ENCODE measurements at regions not wholly inside any gene's neighbourhood (a gene's known extent, or its start where the extent isn't known, plus 50 kb on each side); places are given as distances from the start of the nearest gene placed in this dataset.
A peak's percentile ranks its signal among the peaks of the same experiment; 100 is the strongest.

DNA sequence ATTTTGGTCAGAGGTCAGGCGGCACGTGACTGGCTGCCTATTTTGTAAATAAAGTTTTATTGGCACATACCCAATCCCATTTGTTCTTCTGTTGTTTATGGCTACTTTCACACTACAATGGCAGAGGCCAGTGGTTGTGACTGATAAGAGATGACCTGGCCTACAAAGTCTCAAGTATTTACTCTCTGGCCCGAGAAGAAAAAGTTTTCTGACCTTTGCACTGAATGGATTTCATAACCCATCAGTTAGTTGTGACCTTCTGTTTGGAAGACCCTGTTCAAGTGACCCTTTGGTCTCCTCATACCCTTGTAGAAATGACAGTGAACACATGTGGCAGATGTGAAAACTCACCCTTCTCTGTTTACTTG is 121.4 kb upstream of the MGAT5 start (continued):
- TF ChIP-seq, protein P1, sequence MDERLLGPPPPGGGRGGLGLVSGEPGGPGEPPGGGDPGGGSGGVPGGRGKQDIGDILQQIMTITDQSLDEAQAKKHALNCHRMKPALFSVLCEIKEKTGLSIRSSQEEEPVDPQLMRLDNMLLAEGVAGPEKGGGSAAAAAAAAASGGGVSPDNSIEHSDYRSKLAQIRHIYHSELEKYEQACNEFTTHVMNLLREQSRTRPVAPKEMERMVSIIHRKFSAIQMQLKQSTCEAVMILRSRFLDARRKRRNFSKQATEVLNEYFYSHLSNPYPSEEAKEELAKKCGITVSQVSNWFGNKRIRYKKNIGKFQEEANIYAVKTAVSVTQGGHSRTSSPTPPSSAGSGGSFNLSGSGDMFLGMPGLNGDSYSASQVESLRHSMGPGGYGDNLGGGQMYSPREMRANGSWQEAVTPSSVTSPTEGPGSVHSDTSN (CRISPR knock-in tag; IDR thresholded peaks at IDR 0.05; ENCODE audit: low read depth) = no peak
- TF ChIP-seq, protein P1 (tag; conservative IDR thresholded peaks at IDR 0.05; ENCODE audit: low read depth) = no peak; the same call in 1 of the 2 replicates
- TF ChIP-seq, protein P2, sequence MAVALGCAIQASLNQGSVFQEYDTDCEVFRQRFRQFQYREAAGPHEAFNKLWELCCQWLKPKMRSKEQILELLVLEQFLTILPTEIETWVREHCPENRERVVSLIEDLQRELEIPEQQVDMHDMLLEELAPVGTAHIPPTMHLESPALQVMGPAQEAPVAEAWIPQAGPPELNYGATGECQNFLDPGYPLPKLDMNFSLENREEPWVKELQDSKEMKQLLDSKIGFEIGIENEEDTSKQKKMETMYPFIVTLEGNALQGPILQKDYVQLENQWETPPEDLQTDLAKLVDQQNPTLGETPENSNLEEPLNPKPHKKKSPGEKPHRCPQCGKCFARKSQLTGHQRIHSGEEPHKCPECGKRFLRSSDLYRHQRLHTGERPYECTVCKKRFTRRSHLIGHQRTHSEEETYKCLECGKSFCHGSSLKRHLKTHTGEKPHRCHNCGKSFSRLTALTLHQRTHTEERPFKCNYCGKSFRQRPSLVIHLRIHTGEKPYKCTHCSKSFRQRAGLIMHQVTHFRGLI (CRISPR knock-in tag; IDR thresholded peaks at IDR 0.05) = no peak
- TF ChIP-seq NUFIP1 (IDR thresholded peaks at IDR 0.05; ENCODE audit: partially characterized antibody) (no peak), ARID2 (IDR thresholded peaks at IDR 0.05) (no peak), ZNF165 (CRISPR knock-in tag; IDR thresholded peaks at IDR 0.05; ENCODE audit: borderline replicate concordance) (no peak), ZNF175 (CRISPR knock-in tag; IDR thresholded peaks at IDR 0.05; ENCODE audit: low read depth) (0 out of 2 replicates have a peak, but pooled peaks have one; percentile 27), KLF1 (tag; IDR thresholded peaks at IDR 0.05) (no peak), L3MBTL2 (IDR thresholded peaks at IDR 0.05) (peak; percentile 52), ZEB2 (IDR thresholded peaks at IDR 0.05) (peak; percentile 55; the same call in 1 of the 2 replicates), TEAD1 (CRISPR knock-in tag; IDR thresholded peaks at IDR 0.05) (no peak), ZNF586 (CRISPR knock-in tag; conservative IDR thresholded peaks at IDR 0.05) (no peak), MIER1 (IDR thresholded peaks at IDR 0.05; ENCODE audit: low read depth) (no peak), ESRRA (IDR thresholded peaks at IDR 0.05; ENCODE audit: borderline replicate concordance, low read depth) (peak; percentile 75), SMARCA4 (IDR thresholded peaks at IDR 0.05) (peak; percentile 56; the same call in 1 of the 2 replicates), ZNF584 (CRISPR knock-in tag; IDR thresholded peaks at IDR 0.05; ENCODE audit: low read depth) (no peak)
- TF ChIP-seq, protein P3, sequence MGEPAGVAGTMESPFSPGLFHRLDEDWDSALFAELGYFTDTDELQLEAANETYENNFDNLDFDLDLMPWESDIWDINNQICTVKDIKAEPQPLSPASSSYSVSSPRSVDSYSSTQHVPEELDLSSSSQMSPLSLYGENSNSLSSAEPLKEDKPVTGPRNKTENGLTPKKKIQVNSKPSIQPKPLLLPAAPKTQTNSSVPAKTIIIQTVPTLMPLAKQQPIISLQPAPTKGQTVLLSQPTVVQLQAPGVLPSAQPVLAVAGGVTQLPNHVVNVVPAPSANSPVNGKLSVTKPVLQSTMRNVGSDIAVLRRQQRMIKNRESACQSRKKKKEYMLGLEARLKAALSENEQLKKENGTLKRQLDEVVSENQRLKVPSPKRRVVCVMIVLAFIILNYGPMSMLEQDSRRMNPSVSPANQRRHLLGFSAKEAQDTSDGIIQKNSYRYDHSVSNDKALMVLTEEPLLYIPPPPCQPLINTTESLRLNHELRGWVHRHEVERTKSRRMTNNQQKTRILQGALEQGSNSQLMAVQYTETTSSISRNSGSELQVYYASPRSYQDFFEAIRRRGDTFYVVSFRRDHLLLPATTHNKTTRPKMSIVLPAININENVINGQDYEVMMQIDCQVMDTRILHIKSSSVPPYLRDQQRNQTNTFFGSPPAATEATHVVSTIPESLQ (CRISPR knock-in tag; IDR thresholded peaks at IDR 0.05) = no peak
- TF ChIP-seq, protein P4, sequence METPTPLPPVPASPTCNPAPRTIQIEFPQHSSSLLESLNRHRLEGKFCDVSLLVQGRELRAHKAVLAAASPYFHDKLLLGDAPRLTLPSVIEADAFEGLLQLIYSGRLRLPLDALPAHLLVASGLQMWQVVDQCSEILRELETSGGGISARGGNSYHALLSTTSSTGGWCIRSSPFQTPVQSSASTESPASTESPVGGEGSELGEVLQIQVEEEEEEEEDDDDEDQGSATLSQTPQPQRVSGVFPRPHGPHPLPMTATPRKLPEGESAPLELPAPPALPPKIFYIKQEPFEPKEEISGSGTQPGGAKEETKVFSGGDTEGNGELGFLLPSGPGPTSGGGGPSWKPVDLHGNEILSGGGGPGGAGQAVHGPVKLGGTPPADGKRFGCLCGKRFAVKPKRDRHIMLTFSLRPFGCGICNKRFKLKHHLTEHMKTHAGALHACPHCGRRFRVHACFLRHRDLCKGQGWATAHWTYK (CRISPR knock-in tag; IDR thresholded peaks at IDR 0.05) = no peak
- TF ChIP-seq, protein P5, sequence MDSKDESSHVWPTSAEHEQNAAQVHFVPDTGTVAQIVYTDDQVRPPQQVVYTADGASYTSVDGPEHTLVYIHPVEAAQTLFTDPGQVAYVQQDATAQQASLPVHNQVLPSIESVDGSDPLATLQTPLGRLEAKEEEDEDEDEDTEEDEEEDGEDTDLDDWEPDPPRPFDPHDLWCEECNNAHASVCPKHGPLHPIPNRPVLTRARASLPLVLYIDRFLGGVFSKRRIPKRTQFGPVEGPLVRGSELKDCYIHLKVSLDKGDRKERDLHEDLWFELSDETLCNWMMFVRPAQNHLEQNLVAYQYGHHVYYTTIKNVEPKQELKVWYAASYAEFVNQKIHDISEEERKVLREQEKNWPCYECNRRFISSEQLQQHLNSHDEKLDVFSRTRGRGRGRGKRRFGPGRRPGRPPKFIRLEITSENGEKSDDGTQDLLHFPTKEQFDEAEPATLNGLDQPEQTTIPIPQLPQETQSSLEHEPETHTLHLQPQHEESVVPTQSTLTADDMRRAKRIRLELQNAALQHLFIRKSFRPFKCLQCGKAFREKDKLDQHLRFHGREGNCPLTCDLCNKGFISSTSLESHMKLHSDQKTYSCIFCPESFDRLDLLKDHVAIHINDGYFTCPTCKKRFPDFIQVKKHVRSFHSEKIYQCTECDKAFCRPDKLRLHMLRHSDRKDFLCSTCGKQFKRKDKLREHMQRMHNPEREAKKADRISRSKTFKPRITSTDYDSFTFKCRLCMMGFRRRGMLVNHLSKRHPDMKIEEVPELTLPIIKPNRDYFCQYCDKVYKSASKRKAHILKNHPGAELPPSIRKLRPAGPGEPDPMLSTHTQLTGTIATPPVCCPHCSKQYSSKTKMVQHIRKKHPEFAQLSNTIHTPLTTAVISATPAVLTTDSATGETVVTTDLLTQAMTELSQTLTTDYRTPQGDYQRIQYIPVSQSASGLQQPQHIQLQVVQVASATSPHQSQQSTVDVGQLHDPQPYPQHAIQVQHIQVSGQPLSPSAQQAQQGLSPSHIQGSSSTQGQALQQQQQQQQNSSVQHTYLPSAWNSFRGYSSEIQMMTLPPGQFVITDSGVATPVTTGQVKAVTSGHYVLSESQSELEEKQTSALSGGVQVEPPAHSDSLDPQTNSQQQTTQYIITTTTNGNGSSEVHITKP (IDR thresholded peaks at IDR 0.05; ENCODE audit: partially characterized antibody) = no peak
